ENCODE measurements at regions not wholly inside any gene's neighbourhood (a gene's known extent, or its start where the extent isn't known, plus 50 kb on each side); places are given as distances from the start of the nearest gene placed in this dataset.

- TF ChIP-seq FOXK2 (IDR thresholded peaks at IDR 0.05) (no peak), CTBP1 (IDR thresholded peaks at IDR 0.05; ENCODE audit: borderline replicate concordance) (no peak), FOXA1 (IDR thresholded peaks at IDR 0.05) (no peak), NFRKB (IDR thresholded peaks at IDR 0.05) (no peak), SP1 (IDR thresholded peaks at IDR 0.05) (no peak), ZNF384 (IDR thresholded peaks at IDR 0.05) (no peak), HDGF (IDR thresholded peaks at IDR 0.05; ENCODE audit: borderline replicate concordance) (no peak), ARNT (IDR thresholded peaks at IDR 0.05) (no peak), TARDBP (IDR thresholded peaks at IDR 0.05) (no peak), PKNOX1 (IDR thresholded peaks at IDR 0.05) (no peak), ELF4 (IDR thresholded peaks at IDR 0.05) (no peak), BHLHE40 (IDR thresholded peaks at IDR 0.05; ENCODE audit: borderline replicate concordance) (no peak), SUZ12 (IDR thresholded peaks at IDR 0.05) (no peak), L3MBTL2 (conservative IDR thresholded peaks at IDR 0.05) (no peak), LEF1 (IDR thresholded peaks at IDR 0.05; ENCODE audit: borderline replicate concordance) (no peak), FOXM1 (IDR thresholded peaks at IDR 0.05; ENCODE audit: borderline replicate concordance) (no peak)
- DNase-seq (ENCODE audit: extremely low spot score), result no peak
- ChIA-PET CTCF (interaction anchor here (1.6 to 2.9 kb wide), 2 partner anchors 7 to 307 kb away, joined by 7 to 20 read pairs; no protein-coding TSS in a partner anchor), POLR2A (interaction anchor here (2.5 kb wide), 1 partner anchor 343 kb away, joined by 7 read pairs; no protein-coding TSS in a partner anchor)
These were observed 178.4 kb downstream of the MTX2 start for GRCh38 chr2:176447616-176448015.

GRCh38 chr2:176449852-176450251 lies 180.6 kb downstream of the MTX2 start:
- no peak for TF ChIP-seq HDGF (IDR thresholded peaks at IDR 0.05; ENCODE audit: borderline replicate concordance)
- TF ChIP-seq FOXK2 (IDR thresholded peaks at IDR 0.05), result no peak
- no peak for TF ChIP-seq L3MBTL2 (conservative IDR thresholded peaks at IDR 0.05)
- ChIA-PET CTCF (interaction anchor here (0.8 to 1.2 kb wide), 2 partner anchors 103 to 319 kb away, joined by 3 read pairs; no protein-coding TSS in a partner anchor), POLR2A (no interaction called here)
- no peak for DNase-seq (ENCODE audit: extremely low spot score)

GRCh38 chr2:176453784-176454183 lies 184.5 kb downstream of the MTX2 start:
- no peak for DNase-seq (ENCODE audit: extremely low spot score)
- TF ChIP-seq ZNF384 (IDR thresholded peaks at IDR 0.05) (no peak), FOXM1 (IDR thresholded peaks at IDR 0.05; ENCODE audit: borderline replicate concordance) (no peak), L3MBTL2 (conservative IDR thresholded peaks at IDR 0.05) (no peak), LEF1 (IDR thresholded peaks at IDR 0.05; ENCODE audit: borderline replicate concordance) (no peak), BHLHE40 (IDR thresholded peaks at IDR 0.05; ENCODE audit: borderline replicate concordance) (no peak), SP1 (IDR thresholded peaks at IDR 0.05) (no peak), HDGF (IDR thresholded peaks at IDR 0.05; ENCODE audit: borderline replicate concordance) (no peak), ELF4 (IDR thresholded peaks at IDR 0.05) (no peak), FOXA1 (IDR thresholded peaks at IDR 0.05) (no peak), PKNOX1 (IDR thresholded peaks at IDR 0.05) (no peak), SUZ12 (IDR thresholded peaks at IDR 0.05) (no peak), FOXK2 (IDR thresholded peaks at IDR 0.05) (no peak), ARNT (IDR thresholded peaks at IDR 0.05) (no peak), CTBP1 (IDR thresholded peaks at IDR 0.05; ENCODE audit: borderline replicate concordance) (no peak), NFRKB (IDR thresholded peaks at IDR 0.05) (no peak)
- ChIA-PET CTCF (interaction anchor here (1.3 to 2.1 kb wide), 3 partner anchors 7 to 313 kb away, joined by 3 to 20 read pairs (median 4); no protein-coding TSS in a partner anchor), POLR2A (no interaction called here)

GRCh38 chr2:176454893-176455815 lies 185.9 kb downstream of the MTX2 start:
- CTCF ChIA-PET, result interaction anchor here (0.6 to 2.4 kb wide), 27 partner anchors 9 to 329 kb away, joined by 3 to 26 read pairs (median 3); no protein-coding TSS in a partner anchor
- POLR2A ChIA-PET, result interaction anchor here (0.8 to 1.7 kb wide), 5 partner anchors 10 to 318 kb away, joined by 3 to 12 read pairs (median 4); no protein-coding TSS in a partner anchor
- TF ChIP-seq FOXM1 (IDR thresholded peaks at IDR 0.05; ENCODE audit: borderline replicate concordance), result no peak
- TF ChIP-seq ELF4 (IDR thresholded peaks at IDR 0.05), result no peak
- TF ChIP-seq TARDBP (IDR thresholded peaks at IDR 0.05), result no peak
- no peak for TF ChIP-seq BHLHE40 (IDR thresholded peaks at IDR 0.05; ENCODE audit: borderline replicate concordance)
- no peak for TF ChIP-seq SUZ12 (IDR thresholded peaks at IDR 0.05)
- no peak for TF ChIP-seq NFRKB (IDR thresholded peaks at IDR 0.05)
- TF ChIP-seq FOXA1 (IDR thresholded peaks at IDR 0.05), result no peak
- no peak for TF ChIP-seq ARNT (IDR thresholded peaks at IDR 0.05)
- no peak for TF ChIP-seq HDGF (IDR thresholded peaks at IDR 0.05; ENCODE audit: borderline replicate concordance)
- TF ChIP-seq ZNF384 (IDR thresholded peaks at IDR 0.05), result no peak
- TF ChIP-seq L3MBTL2 (conservative IDR thresholded peaks at IDR 0.05), result no peak
- no peak for TF ChIP-seq FOXK2 (IDR thresholded peaks at IDR 0.05)
- TF ChIP-seq PKNOX1 (IDR thresholded peaks at IDR 0.05), result no peak
- TF ChIP-seq SP1 (IDR thresholded peaks at IDR 0.05), result no peak
- TF ChIP-seq LEF1 (IDR thresholded peaks at IDR 0.05; ENCODE audit: borderline replicate concordance), result no peak
- TF ChIP-seq CTBP1 (IDR thresholded peaks at IDR 0.05; ENCODE audit: borderline replicate concordance), result no peak
- DNase-seq (ENCODE audit: extremely low spot score), result peak; percentile 71

GRCh38 chr2:176455816-176456291 lies 186.6 kb downstream of the MTX2 start:
- POLR2A ChIA-PET, result interaction anchor here (0.8 to 1.7 kb wide), 4 partner anchors 9 to 319 kb away, joined by 3 to 12 read pairs (median 4); no protein-coding TSS in a partner anchor
- DNase-seq (ENCODE audit: extremely low spot score), result no peak
- TF ChIP-seq SP1 (IDR thresholded peaks at IDR 0.05) (no peak), HDGF (IDR thresholded peaks at IDR 0.05; ENCODE audit: borderline replicate concordance) (no peak), CTBP1 (IDR thresholded peaks at IDR 0.05; ENCODE audit: borderline replicate concordance) (no peak), ARNT (IDR thresholded peaks at IDR 0.05) (no peak), NFRKB (IDR thresholded peaks at IDR 0.05) (no peak), SUZ12 (IDR thresholded peaks at IDR 0.05) (no peak), FOXM1 (IDR thresholded peaks at IDR 0.05; ENCODE audit: borderline replicate concordance) (no peak), L3MBTL2 (conservative IDR thresholded peaks at IDR 0.05) (no peak), PKNOX1 (IDR thresholded peaks at IDR 0.05) (no peak), FOXK2 (IDR thresholded peaks at IDR 0.05) (no peak), FOXA1 (IDR thresholded peaks at IDR 0.05) (no peak), ELF4 (IDR thresholded peaks at IDR 0.05) (no peak), BHLHE40 (IDR thresholded peaks at IDR 0.05; ENCODE audit: borderline replicate concordance) (no peak), TARDBP (IDR thresholded peaks at IDR 0.05) (no peak), ZNF384 (IDR thresholded peaks at IDR 0.05) (no peak)
- CTCF ChIA-PET, result interaction anchor here (0.9 to 2.4 kb wide), 12 partner anchors 10 to 329 kb away, joined by 3 to 26 read pairs (median 8); no protein-coding TSS in a partner anchor

Measured in HEK293T (cell line).